ENCODE measurements at regions not wholly inside any gene's neighbourhood (a gene's known extent, or its start where the extent isn't known, plus 50 kb on each side); places are given as distances from the start of the nearest gene placed in this dataset.

GRCh38 chr18:25621144-25621543, 269.2 kb upstream of the ZNF521 start:
- TF ChIP-seq CTCF (IDR thresholded peaks at IDR 0.05) (no peak), EZH2 (IDR thresholded peaks at IDR 0.05; ENCODE audit: borderline replicate concordance, insufficient read depth, low read depth, low read length, poor library complexity, severe bottlenecking) (no peak)

All from B cell (primary cell).